ENCODE measurements at regions not wholly inside any gene's neighbourhood (a gene's known extent, or its start where the extent isn't known, plus 50 kb on each side); places are given as distances from the start of the nearest gene placed in this dataset.

DNA sequence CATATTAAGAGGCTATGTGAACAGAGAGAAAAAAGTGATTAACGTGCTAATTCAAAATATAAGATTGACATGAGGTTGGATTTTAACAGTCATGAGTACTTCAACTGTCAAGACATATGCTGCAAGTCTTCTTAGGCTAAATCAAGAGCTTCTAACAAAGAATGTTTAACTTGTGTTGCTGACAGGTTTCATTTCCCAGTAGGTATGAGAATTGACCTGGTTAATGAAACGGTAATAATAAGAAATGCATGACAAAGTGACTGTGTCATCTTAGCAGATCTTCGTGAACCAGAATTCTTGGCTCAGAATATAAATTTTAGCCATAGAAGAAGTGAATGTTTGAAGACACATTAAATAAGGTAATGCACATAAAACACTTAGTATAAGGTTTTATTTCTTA is 132.6 kb upstream of the PTGFR start:
- Histone ChIP-seq H2BK12ac (ENCODE audit: low read length) (no peak overlapping the region), H3K9me3 (ENCODE audit: insufficient read depth, low read depth, low read length) (no peaks in the 10 kb centered on the region), H3K4me1 (ENCODE audit: control insufficient read depth in 1 of 2, insufficient read depth in 2 of 2, low read length in 2 of 2) (no peaks in the 10 kb centered on the region), H2AFZ (ENCODE audit: insufficient read depth, low read length, poor library complexity) (no peak overlapping the region), H3K27me3 (ENCODE audit: insufficient read depth, low read length) (no peaks in the 10 kb centered on the region), H3K79me1 (ENCODE audit: low read length) (no peaks in the 10 kb centered on the region), H2AK5ac (ENCODE audit: low read length) (no peak overlapping the region), H3K4ac (ENCODE audit: low read depth, low read length) (no peak overlapping the region), H3K23ac (ENCODE audit: low read length) (no peak overlapping the region), H3K27ac (ENCODE audit: low read depth, low read length) (no peak overlapping the region), H3K4me3 (ENCODE audit: low read depth, low read length) (no peak overlapping the region), H3K18ac (ENCODE audit: low read length) (no peak overlapping the region), H3K14ac (ENCODE audit: low read length) (no peak overlapping the region), H3K9ac (ENCODE audit: low read length) (no peak overlapping the region), H4K8ac (ENCODE audit: low read depth, low read length) (no peak overlapping the region), H3K36me3 (ENCODE audit: control insufficient read depth in 1 of 2, insufficient read depth in 2 of 2, low read length in 2 of 2) (no peaks in the 10 kb centered on the region), H3K4me2 (ENCODE audit: low read length) (no peak overlapping the region), H4K12ac (ENCODE audit: low read depth, low read length) (no peak overlapping the region), H3K79me2 (ENCODE audit: control insufficient read depth, insufficient read depth, low read length, poor library complexity) (no peaks in the 10 kb centered on the region), H2BK5ac (ENCODE audit: low read depth, low read length, poor library complexity) (no peak overlapping the region), H4K91ac (ENCODE audit: low read depth, low read length) (no peak overlapping the region), H2BK120ac (ENCODE audit: insufficient read depth, low read length, poor library complexity) (no peak overlapping the region)
- no peak for DNase-seq
- WGBS (ENCODE audit: extremely low coverage, insufficient coverage, insufficient read length), result no CpG with 5 or more reads among the region's 3 CpGs

DNA sequence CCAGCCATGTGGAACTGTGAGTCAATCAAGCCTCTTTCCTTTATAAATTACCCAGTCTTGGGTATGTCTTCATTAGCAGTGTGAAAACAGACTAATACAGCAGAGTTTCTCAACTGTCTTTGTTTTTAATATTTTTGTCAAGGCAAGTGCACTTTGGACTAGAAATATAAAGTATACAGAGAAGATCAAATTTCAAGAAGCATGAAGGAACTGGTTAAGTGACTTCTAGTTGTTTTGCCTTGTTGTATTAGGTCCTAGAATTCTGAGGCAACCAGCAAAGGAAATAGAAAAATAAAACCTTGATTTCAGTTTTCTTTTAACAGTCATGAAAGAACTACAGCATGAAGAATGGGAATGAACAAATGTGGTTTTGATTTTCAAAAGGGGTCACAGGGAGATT is 131.1 kb upstream of the PTGFR start:
- Histone ChIP-seq H2AK5ac (ENCODE audit: low read length) (no peak overlapping the region), H3K9me3 (ENCODE audit: insufficient read depth, low read depth, low read length) (no peaks in the 10 kb centered on the region), H4K91ac (ENCODE audit: low read depth, low read length) (no peak overlapping the region), H3K27ac (ENCODE audit: low read depth, low read length) (no peak overlapping the region), H3K79me1 (ENCODE audit: low read length) (no peaks in the 10 kb centered on the region), H2AFZ (ENCODE audit: insufficient read depth, low read length, poor library complexity) (no peak overlapping the region), H3K18ac (ENCODE audit: low read length) (no peak overlapping the region), H2BK5ac (ENCODE audit: low read depth, low read length, poor library complexity) (no peak overlapping the region), H2BK120ac (ENCODE audit: insufficient read depth, low read length, poor library complexity) (no peak overlapping the region), H2BK12ac (ENCODE audit: low read length) (no peak overlapping the region), H3K4me2 (ENCODE audit: low read length) (no peak overlapping the region), H3K14ac (ENCODE audit: low read length) (no peak overlapping the region), H3K79me2 (ENCODE audit: control insufficient read depth, insufficient read depth, low read length, poor library complexity) (no peaks in the 10 kb centered on the region), H3K36me3 (ENCODE audit: control insufficient read depth in 1 of 2, insufficient read depth in 2 of 2, low read length in 2 of 2) (no peaks in the 10 kb centered on the region), H4K8ac (ENCODE audit: low read depth, low read length) (no peak overlapping the region), H4K12ac (ENCODE audit: low read depth, low read length) (no peak overlapping the region), H3K23ac (ENCODE audit: low read length) (no peak overlapping the region), H3K27me3 (ENCODE audit: insufficient read depth, low read length) (no peaks in the 10 kb centered on the region), H3K9ac (ENCODE audit: low read length) (no peak overlapping the region), H3K4ac (ENCODE audit: low read depth, low read length) (no peak overlapping the region), H3K4me1 (ENCODE audit: control insufficient read depth in 1 of 2, insufficient read depth in 2 of 2, low read length in 2 of 2) (no peaks in the 10 kb centered on the region), H3K4me3 (ENCODE audit: low read depth, low read length) (no peak overlapping the region)
- no peak for DNase-seq

DNA sequence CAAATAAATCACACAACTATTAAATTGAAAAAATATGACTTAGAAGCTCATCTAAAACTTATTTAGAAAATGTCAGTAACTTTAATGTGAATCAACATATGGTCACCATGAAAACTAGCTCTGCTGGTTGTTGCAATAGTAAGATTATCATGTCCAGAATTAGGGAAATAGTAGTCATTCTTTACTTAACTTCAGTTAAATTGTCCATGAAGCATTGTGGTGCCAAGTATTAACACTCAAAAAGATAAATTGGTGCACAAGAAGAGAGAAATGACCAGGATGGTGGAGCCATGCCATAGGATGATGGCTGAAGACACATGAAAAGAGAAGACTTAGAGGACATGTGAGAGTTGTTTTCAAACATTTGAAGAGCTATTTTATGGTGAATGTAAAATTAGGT is 130.2 kb upstream of the PTGFR start:
- no peak overlapping the region for H2BK5ac ChIP-seq (ENCODE audit: low read depth, low read length, poor library complexity)
- H3K18ac ChIP-seq (ENCODE audit: low read length), result no peak overlapping the region
- H3K27me3 ChIP-seq (ENCODE audit: insufficient read depth, low read length), result no peaks in the 10 kb centered on the region
- H3K4me2 ChIP-seq (ENCODE audit: low read length), result no peak overlapping the region
- H3K9me3 ChIP-seq (ENCODE audit: insufficient read depth, low read depth, low read length), result no peaks in the 10 kb centered on the region
- no peak overlapping the region for H3K14ac ChIP-seq (ENCODE audit: low read length)
- H3K79me1 ChIP-seq (ENCODE audit: low read length), result no peaks in the 10 kb centered on the region
- no peaks in the 10 kb centered on the region for H3K4me1 ChIP-seq (ENCODE audit: control insufficient read depth in 1 of 2, insufficient read depth in 2 of 2, low read length in 2 of 2)
- H3K4ac ChIP-seq (ENCODE audit: low read depth, low read length), result no peak overlapping the region
- no peak overlapping the region for H3K9ac ChIP-seq (ENCODE audit: low read length)
- no peak overlapping the region for H3K23ac ChIP-seq (ENCODE audit: low read length)
- H4K91ac ChIP-seq (ENCODE audit: low read depth, low read length), result no peak overlapping the region
- H2BK12ac ChIP-seq (ENCODE audit: low read length), result no peak overlapping the region
- H3K79me2 ChIP-seq (ENCODE audit: control insufficient read depth, insufficient read depth, low read length, poor library complexity), result no peaks in the 10 kb centered on the region
- H3K27ac ChIP-seq (ENCODE audit: low read depth, low read length), result no peak overlapping the region
- no peak for DNase-seq
- H3K4me3 ChIP-seq (ENCODE audit: low read depth, low read length), result no peak overlapping the region
- H2AK5ac ChIP-seq (ENCODE audit: low read length), result no peak overlapping the region
- H4K8ac ChIP-seq (ENCODE audit: low read depth, low read length), result no peak overlapping the region
- H3K36me3 ChIP-seq (ENCODE audit: control insufficient read depth in 1 of 2, insufficient read depth in 2 of 2, low read length in 2 of 2), result no peaks in the 10 kb centered on the region
- no peak overlapping the region for H4K12ac ChIP-seq (ENCODE audit: low read depth, low read length)
- no peak overlapping the region for H2AFZ ChIP-seq (ENCODE audit: insufficient read depth, low read length, poor library complexity)
- no peak overlapping the region for H2BK120ac ChIP-seq (ENCODE audit: insufficient read depth, low read length, poor library complexity)

DNA sequence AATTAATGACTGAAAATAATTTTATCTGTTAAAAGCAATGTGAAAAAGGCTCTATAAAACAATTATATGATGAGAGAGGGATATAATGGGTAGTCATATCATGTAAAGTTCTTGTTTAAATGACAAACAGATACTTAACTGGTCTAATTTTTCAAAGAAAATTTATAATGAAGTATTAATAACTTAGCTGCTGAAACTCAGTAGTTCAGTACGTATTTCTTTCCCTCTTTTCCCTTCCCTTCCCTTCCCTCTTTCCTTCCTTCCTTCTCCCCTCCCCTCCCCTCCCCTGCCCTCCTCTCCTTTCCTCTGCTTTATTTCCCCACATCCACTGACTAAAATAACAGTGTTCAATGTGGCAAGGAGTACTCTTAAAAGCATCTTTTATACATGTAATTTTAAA is 123.1 kb upstream of the PTGFR start:
- H3K23ac ChIP-seq (ENCODE audit: low read length), result no peak overlapping the region
- H3K27ac ChIP-seq (ENCODE audit: low read depth, low read length), result no peak overlapping the region
- no peaks in the 10 kb centered on the region for H3K79me1 ChIP-seq (ENCODE audit: low read length)
- DNase-seq, result no peak
- H3K4me2 ChIP-seq (ENCODE audit: low read length), result no peak overlapping the region
- H3K18ac ChIP-seq (ENCODE audit: low read length), result no peak overlapping the region
- no peak overlapping the region for H4K12ac ChIP-seq (ENCODE audit: low read depth, low read length)
- H2BK12ac ChIP-seq (ENCODE audit: low read length), result no peak overlapping the region
- no peaks in the 10 kb centered on the region for H3K36me3 ChIP-seq (ENCODE audit: control insufficient read depth in 1 of 2, insufficient read depth in 2 of 2, low read length in 2 of 2)
- H2BK5ac ChIP-seq (ENCODE audit: low read depth, low read length, poor library complexity), result no peak overlapping the region
- no peaks in the 10 kb centered on the region for H3K27me3 ChIP-seq (ENCODE audit: insufficient read depth, low read length)
- no peak overlapping the region for H4K8ac ChIP-seq (ENCODE audit: low read depth, low read length)
- no peak overlapping the region for H2AK5ac ChIP-seq (ENCODE audit: low read length)
- H4K91ac ChIP-seq (ENCODE audit: low read depth, low read length), result no peak overlapping the region
- no peak overlapping the region for H3K9ac ChIP-seq (ENCODE audit: low read length)
- no peak overlapping the region for H3K4ac ChIP-seq (ENCODE audit: low read depth, low read length)
- no peaks in the 10 kb centered on the region for H3K4me1 ChIP-seq (ENCODE audit: control insufficient read depth in 1 of 2, insufficient read depth in 2 of 2, low read length in 2 of 2)
- H2BK120ac ChIP-seq (ENCODE audit: insufficient read depth, low read length, poor library complexity), result no peak overlapping the region
- H2AFZ ChIP-seq (ENCODE audit: insufficient read depth, low read length, poor library complexity), result no peak overlapping the region
- no peak overlapping the region for H3K4me3 ChIP-seq (ENCODE audit: low read depth, low read length)
- no peaks in the 10 kb centered on the region for H3K9me3 ChIP-seq (ENCODE audit: insufficient read depth, low read depth, low read length)
- no peak overlapping the region for H3K14ac ChIP-seq (ENCODE audit: low read length)
- WGBS (ENCODE audit: extremely low coverage, insufficient coverage, insufficient read length), result no CpG with 5 or more reads among the region's 1 CpG
- H3K79me2 ChIP-seq (ENCODE audit: control insufficient read depth, insufficient read depth, low read length, poor library complexity), result no peaks in the 10 kb centered on the region

DNA sequence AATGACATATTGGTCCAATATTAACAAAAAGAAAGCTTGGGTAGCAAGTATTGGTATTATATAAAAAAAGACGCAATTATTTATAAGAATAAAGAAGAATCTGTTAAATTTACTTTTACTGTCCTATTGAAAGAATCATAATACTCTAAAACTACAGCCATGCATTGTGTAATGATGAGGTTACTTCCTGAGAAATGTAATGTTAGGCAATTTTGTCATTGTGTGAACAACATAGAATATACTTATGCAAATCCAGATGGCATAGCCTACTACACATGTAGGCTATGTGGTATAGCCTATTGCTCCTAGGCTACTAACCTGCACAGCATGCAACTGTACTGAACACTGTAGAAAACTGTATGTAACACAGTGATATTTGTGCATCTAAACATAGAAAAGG is 121.2 kb upstream of the PTGFR start:
- H4K12ac ChIP-seq (ENCODE audit: low read depth, low read length), result no peak overlapping the region
- no peak overlapping the region for H4K91ac ChIP-seq (ENCODE audit: low read depth, low read length)
- H3K14ac ChIP-seq (ENCODE audit: low read length), result no peak overlapping the region
- H2BK5ac ChIP-seq (ENCODE audit: low read depth, low read length, poor library complexity), result no peak overlapping the region
- WGBS (ENCODE audit: extremely low coverage, insufficient coverage, insufficient read length), result no CpG with 5 or more reads among the region's 1 CpG
- H3K4me2 ChIP-seq (ENCODE audit: low read length), result no peak overlapping the region
- H3K18ac ChIP-seq (ENCODE audit: low read length), result no peak overlapping the region
- no peaks in the 10 kb centered on the region for H3K4me1 ChIP-seq (ENCODE audit: control insufficient read depth in 1 of 2, insufficient read depth in 2 of 2, low read length in 2 of 2)
- H3K27ac ChIP-seq (ENCODE audit: low read depth, low read length), result no peak overlapping the region
- no peak overlapping the region for H2AK5ac ChIP-seq (ENCODE audit: low read length)
- no peak overlapping the region for H3K4me3 ChIP-seq (ENCODE audit: low read depth, low read length)
- no peak overlapping the region for H2BK120ac ChIP-seq (ENCODE audit: insufficient read depth, low read length, poor library complexity)
- no peak overlapping the region for H4K8ac ChIP-seq (ENCODE audit: low read depth, low read length)
- H3K79me1 ChIP-seq (ENCODE audit: low read length), result no peaks in the 10 kb centered on the region
- no peak overlapping the region for H3K4ac ChIP-seq (ENCODE audit: low read depth, low read length)
- DNase-seq, result no peak
- no peaks in the 10 kb centered on the region for H3K9me3 ChIP-seq (ENCODE audit: insufficient read depth, low read depth, low read length)
- H3K27me3 ChIP-seq (ENCODE audit: insufficient read depth, low read length), result no peaks in the 10 kb centered on the region
- no peaks in the 10 kb centered on the region for H3K36me3 ChIP-seq (ENCODE audit: control insufficient read depth in 1 of 2, insufficient read depth in 2 of 2, low read length in 2 of 2)
- no peak overlapping the region for H3K23ac ChIP-seq (ENCODE audit: low read length)
- no peak overlapping the region for H3K9ac ChIP-seq (ENCODE audit: low read length)
- H2AFZ ChIP-seq (ENCODE audit: insufficient read depth, low read length, poor library complexity), result no peak overlapping the region
- H2BK12ac ChIP-seq (ENCODE audit: low read length), result no peak overlapping the region
- no peaks in the 10 kb centered on the region for H3K79me2 ChIP-seq (ENCODE audit: control insufficient read depth, insufficient read depth, low read length, poor library complexity)
